ENCODE measurements at regions not wholly inside any gene's neighbourhood (a gene's known extent, or its start where the extent isn't known, plus 50 kb on each side); places are given as distances from the start of the nearest gene placed in this dataset.

DNA sequence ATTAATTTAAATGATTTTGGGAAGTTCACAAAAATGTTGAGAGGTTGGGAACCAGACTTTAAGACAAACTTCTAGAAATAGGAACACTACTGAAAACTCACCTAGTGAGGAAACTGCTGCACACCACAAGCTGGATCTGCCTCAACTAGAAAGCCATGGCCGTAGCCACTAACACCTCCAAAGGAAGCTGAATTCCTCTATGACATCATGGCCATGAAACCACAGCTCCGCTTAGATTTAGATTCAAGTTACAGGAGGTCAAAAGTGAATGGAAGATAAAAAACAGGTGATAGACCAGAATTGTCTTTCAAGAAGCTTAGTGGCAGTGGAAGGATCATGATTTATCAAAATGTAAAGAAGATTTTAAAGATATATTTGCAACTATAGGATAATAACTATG is 208.8 kb upstream of the ALG10 start (continued):
- TF ChIP-seq, protein P1, sequence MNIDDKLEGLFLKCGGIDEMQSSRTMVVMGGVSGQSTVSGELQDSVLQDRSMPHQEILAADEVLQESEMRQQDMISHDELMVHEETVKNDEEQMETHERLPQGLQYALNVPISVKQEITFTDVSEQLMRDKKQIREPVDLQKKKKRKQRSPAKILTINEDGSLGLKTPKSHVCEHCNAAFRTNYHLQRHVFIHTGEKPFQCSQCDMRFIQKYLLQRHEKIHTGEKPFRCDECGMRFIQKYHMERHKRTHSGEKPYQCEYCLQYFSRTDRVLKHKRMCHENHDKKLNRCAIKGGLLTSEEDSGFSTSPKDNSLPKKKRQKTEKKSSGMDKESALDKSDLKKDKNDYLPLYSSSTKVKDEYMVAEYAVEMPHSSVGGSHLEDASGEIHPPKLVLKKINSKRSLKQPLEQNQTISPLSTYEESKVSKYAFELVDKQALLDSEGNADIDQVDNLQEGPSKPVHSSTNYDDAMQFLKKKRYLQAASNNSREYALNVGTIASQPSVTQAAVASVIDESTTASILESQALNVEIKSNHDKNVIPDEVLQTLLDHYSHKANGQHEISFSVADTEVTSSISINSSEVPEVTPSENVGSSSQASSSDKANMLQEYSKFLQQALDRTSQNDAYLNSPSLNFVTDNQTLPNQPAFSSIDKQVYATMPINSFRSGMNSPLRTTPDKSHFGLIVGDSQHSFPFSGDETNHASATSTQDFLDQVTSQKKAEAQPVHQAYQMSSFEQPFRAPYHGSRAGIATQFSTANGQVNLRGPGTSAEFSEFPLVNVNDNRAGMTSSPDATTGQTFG (tag by site-specific recombination; IDR thresholded peaks at IDR 0.05; ENCODE audit: borderline replicate concordance) = no peak
- TF ChIP-seq ZNF521 (tag by site-specific recombination; IDR thresholded peaks at IDR 0.05) (no peak), ZNF510 (tag by site-specific recombination; IDR thresholded peaks at IDR 0.05; ENCODE audit: insufficient replicate concordance) (no peak)
- TF ChIP-seq, protein P2, sequence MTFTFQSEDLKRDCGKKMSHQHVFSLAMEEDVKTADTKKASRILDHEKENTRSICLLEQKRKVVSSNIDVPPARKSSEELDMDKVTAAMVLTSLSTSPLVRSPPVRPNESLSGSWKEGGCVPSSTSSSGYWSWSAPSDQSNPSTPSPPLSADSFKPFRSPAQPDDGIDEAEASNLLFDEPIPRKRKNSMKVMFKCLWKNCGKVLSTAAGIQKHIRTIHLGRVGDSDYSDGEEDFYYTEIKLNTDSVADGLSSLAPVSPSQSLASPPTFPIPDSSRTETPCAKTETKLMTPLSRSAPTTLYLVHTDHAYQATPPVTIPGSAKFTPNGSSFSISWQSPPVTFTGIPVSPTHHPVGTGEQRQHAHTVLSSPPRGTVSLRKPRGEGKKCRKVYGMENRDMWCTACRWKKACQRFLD (tag by site-specific recombination; IDR thresholded peaks at IDR 0.05) = no peak
- TF ChIP-seq, protein P3, sequence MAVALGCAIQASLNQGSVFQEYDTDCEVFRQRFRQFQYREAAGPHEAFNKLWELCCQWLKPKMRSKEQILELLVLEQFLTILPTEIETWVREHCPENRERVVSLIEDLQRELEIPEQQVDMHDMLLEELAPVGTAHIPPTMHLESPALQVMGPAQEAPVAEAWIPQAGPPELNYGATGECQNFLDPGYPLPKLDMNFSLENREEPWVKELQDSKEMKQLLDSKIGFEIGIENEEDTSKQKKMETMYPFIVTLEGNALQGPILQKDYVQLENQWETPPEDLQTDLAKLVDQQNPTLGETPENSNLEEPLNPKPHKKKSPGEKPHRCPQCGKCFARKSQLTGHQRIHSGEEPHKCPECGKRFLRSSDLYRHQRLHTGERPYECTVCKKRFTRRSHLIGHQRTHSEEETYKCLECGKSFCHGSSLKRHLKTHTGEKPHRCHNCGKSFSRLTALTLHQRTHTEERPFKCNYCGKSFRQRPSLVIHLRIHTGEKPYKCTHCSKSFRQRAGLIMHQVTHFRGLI (tag by site-specific recombination; IDR thresholded peaks at IDR 0.05) = no peak

DNA sequence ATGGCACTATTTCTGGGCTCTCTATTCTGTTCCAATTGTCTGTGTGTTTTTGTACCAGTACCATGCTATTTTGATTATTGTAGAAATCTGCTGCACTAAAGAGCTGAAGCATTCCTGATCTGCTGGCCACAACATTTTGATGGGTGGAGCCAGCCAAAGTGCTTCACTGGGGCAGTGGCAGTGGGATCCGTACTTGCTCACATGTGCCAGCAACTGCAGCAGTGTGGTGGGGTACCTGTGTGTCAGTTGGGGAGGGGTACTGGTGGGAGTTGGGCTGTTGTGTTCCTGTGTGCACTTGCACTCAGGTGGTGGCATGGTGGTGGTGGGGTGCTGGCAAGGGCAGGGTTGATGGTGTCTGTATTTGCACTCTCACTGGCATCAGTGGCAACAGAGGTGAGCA is 204.6 kb upstream of the ALG10 start:
- no peaks in the 10 kb centered on the region for H3K9me3 ChIP-seq (ENCODE audit: control insufficient read depth, insufficient read depth, low read depth, low read length)
- ChIA-PET CTCF (no interaction called here), POLR2A (no interaction called here)
- no peak overlapping the region for H3K27ac ChIP-seq (ENCODE audit: extremely low read depth, low read depth, low read length)
- no peak overlapping the region for H3K4me3 ChIP-seq (ENCODE audit: low read depth, low read length)
- no peak for TF ChIP-seq ZBTB20 (tag by site-specific recombination; IDR thresholded peaks at IDR 0.05)
- no peak for TF ChIP-seq ZNF76 (tag by site-specific recombination; IDR thresholded peaks at IDR 0.05; ENCODE audit: borderline replicate concordance, low read depth)
- TF ChIP-seq ZNF311 (tag by site-specific recombination; IDR thresholded peaks at IDR 0.05; ENCODE audit: borderline replicate concordance) = no peak
- TF ChIP-seq ZNF510 (tag by site-specific recombination; IDR thresholded peaks at IDR 0.05; ENCODE audit: insufficient replicate concordance) = no peak
- no peak for TF ChIP-seq ZNF416 (tag by site-specific recombination; IDR thresholded peaks at IDR 0.05)
- TF ChIP-seq ZNF596 (tag by site-specific recombination; IDR thresholded peaks at IDR 0.05) = no peak
- TF ChIP-seq ZNF423 (tag by site-specific recombination; IDR thresholded peaks at IDR 0.05) = no peak
- TF ChIP-seq, protein P4, sequence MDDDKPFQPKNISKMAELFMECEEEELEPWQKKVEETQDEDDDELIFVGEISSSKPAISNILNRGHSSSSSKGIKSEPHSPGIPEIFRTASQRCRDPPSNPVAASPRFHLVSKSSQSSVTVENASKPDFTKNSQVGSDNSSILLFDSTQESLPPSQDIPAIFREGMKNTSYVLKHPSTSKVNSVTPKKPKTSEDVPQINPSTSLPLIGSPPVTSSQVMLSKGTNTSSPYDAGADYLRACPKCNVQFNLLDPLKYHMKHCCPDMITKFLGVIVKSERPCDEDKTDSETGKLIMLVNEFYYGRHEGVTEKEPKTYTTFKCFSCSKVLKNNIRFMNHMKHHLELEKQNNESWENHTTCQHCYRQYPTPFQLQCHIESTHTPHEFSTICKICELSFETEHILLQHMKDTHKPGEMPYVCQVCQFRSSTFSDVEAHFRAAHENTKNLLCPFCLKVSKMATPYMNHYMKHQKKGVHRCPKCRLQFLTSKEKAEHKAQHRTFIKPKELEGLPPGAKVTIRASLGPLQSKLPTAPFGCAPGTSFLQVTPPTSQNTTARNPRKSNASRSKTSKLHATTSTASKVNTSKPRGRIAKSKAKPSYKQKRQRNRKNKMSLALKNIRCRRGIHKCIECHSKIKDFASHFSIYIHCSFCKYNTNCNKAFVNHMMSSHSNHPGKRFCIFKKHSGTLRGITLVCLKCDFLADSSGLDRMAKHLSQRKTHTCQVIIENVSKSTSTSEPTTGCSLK (tag by site-specific recombination; IDR thresholded peaks at IDR 0.05) = no peak
- TF ChIP-seq ZSCAN16 (tag by site-specific recombination; IDR thresholded peaks at IDR 0.05) = no peak
- TF ChIP-seq, protein P5, sequence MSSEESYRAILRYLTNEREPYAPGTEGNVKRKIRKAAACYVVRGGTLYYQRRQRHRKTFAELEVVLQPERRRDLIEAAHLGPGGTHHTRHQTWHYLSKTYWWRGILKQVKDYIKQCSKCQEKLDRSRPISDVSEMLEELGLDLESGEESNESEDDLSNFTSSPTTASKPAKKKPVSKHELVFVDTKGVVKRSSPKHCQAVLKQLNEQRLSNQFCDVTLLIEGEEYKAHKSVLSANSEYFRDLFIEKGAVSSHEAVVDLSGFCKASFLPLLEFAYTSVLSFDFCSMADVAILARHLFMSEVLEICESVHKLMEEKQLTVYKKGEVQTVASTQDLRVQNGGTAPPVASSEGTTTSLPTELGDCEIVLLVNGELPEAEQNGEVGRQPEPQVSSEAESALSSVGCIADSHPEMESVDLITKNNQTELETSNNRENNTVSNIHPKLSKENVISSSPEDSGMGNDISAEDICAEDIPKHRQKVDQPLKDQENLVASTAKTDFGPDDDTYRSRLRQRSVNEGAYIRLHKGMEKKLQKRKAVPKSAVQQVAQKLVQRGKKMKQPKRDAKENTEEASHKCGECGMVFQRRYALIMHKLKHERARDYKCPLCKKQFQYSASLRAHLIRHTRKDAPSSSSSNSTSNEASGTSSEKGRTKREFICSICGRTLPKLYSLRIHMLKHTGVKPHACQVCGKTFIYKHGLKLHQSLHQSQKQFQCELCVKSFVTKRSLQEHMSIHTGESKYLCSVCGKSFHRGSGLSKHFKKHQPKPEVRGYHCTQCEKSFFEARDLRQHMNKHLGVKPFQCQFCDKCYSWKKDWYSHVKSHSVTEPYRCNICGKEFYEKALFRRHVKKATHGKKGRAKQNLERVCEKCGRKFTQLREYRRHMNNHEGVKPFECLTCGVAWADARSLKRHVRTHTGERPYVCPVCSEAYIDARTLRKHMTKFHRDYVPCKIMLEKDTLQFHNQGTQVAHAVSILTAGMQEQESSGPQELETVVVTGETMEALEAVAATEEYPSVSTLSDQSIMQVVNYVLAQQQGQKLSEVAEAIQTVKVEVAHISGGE (tag by site-specific recombination; conservative IDR thresholded peaks at IDR 0.05; ENCODE audit: low read depth) = no peak
- TF ChIP-seq ZNF354C (tag by site-specific recombination; IDR thresholded peaks at IDR 0.05; ENCODE audit: borderline replicate concordance, low read depth) = no peak
- H3K4me1 ChIP-seq (ENCODE audit: control insufficient read depth, insufficient read depth, low read length) = no peaks in the 10 kb centered on the region
- H3K36me3 ChIP-seq (ENCODE audit: control insufficient read depth in 2 of 2, insufficient read depth in 1 of 2, low read length in 2 of 2) = no peaks in the 10 kb centered on the region
